Stimulated activated naive CD8-positive, alpha-beta T cell treated with anti-CD3 and anti-CD28 coated beads, Interleukin-15, amount 100 ng/mL, for 72 hours (primary cell): ENCODE measurements at regions not wholly inside any gene's neighbourhood (a gene's known extent, or its start where the extent isn't known, plus 50 kb on each side); places are given as distances from the start of the nearest gene placed in this dataset.

Experiments used
- ATAC-seq: fragments of 150-1000 bp; cut with Tn5 transposase; 2 replicates; pipeline ENCODE4 v1.10.0; 2021; ENCODE audit warnings: mild to moderate bottlenecking, moderate library complexity
- DNase-seq, 2 donors: peaks; one replicate each; pipeline ENCODE4 v3.0.0; 2021 to 2022
- H3K27ac Mint-ChIP-seq, 2 donors: one replicate each; pipeline ENCODE4 v1.8.0; 2022; ENCODE audit warnings: mild to moderate bottlenecking in 2 of 2, mixed read lengths in 2 of 2, moderate library complexity in 2 of 2
- H3K27me3 Mint-ChIP-seq: one replicate; pipeline ENCODE4 v1.8.0; 2022; ENCODE audit warnings: mixed read lengths
- H3K4me1 Mint-ChIP-seq: one replicate; pipeline ENCODE4 v1.8.0; 2022; ENCODE audit warnings: mild to moderate bottlenecking, mixed read lengths
- H3K4me3 Mint-ChIP-seq, 2 donors: one replicate each; pipeline ENCODE4 v1.8.0; 2022; ENCODE audit warnings: mild to moderate bottlenecking in 2 of 2, mixed read lengths in 2 of 2, moderate library complexity in 1 of 2
- H3K9me3 Mint-ChIP-seq, 2 donors: one replicate each; pipeline ENCODE4 v1.8.0; 2022; ENCODE audit warnings: mixed read lengths in 2 of 2

GRCh38 chr6:40340957-40341356 is 246.2 kb downstream of the LRFN2 start:
- no peaks in the 10 kb centered on the region for H3K4me1 Mint-ChIP-seq
- ATAC-seq = no peak

GRCh38 chr6:40340196-40340595 is 247.0 kb downstream of the LRFN2 start:
- H3K4me3 Mint-ChIP-seq = no peak overlapping the region
- no peak for DNase-seq
- no peak for ATAC-seq
- H3K9me3 Mint-ChIP-seq = no peaks in the 10 kb centered on the region
- H3K27me3 Mint-ChIP-seq = peaks cover 8% of the 10 kb centered on the region
- H3K27ac Mint-ChIP-seq = no peak overlapping the region
- no peaks in the 10 kb centered on the region for H3K4me1 Mint-ChIP-seq

More at GRCh38 chr6:40340957-40341356, 246.2 kb downstream of the LRFN2 start:
- no peaks in the 10 kb centered on the region for H3K9me3 Mint-ChIP-seq
- peaks cover 8% of the 10 kb centered on the region for H3K27me3 Mint-ChIP-seq
- no peak overlapping the region for H3K27ac Mint-ChIP-seq
- DNase-seq = no peak
- no peak overlapping the region for H3K4me3 Mint-ChIP-seq

GRCh38 chr6:40338306-40338705 is 248.9 kb downstream of the LRFN2 start:
- ATAC-seq (no peak), DNase-seq (no peak)
- Mint-ChIP-seq H3K27ac (peak overlapping the region in 1 of 2 donors; percentile 13), H3K27me3 (peaks cover 8% of the 10 kb centered on the region), H3K9me3 (no peaks in the 10 kb centered on the region), H3K4me1 (no peaks in the 10 kb centered on the region), H3K4me3 (no peak overlapping the region)

DNA sequence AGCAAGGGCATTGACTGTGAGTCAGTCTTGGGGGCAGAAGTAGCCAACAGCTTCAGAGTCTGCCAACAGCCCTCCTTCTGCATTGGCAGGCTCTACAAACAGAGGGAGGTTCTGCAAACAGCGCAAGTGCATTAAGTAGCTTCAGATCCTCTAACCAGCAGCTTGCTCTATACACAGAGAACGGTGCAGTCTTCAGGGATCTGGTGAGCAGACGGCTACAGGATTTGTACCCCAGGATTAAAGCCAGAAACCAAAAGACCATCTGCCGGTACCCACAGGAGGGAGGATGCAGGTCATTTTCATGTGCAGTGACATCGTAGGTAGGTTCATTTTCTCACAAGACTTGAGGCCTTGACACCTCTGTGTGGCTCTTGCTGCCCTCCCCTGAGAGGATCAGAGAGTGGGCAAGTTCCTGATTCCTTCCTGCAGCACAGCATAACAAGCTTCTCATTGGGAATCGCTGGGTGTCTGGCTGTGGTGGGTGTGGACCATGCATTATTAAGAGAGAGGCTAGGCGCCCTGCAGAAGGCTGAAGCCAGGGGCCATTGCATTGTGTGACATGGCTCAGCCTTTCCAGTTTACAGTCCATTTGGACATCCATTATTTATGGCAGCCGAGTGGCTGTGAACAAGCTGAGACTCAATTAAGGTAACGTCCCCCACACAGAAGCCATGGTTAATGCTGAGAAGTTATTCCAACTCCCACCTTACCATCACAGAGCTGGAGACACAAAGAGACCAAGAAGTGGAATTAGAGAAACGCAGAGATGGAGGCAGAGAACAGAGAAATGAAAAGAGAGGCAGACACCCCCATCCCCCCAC is 250.0 kb downstream of the LRFN2 start:
- ATAC-seq (no peak), DNase-seq (no peak)
- Mint-ChIP-seq H3K9me3 (no peaks in the 10 kb centered on the region), H3K27me3 (no peaks in the 10 kb centered on the region), H3K4me1 (no peaks in the 10 kb centered on the region), H3K4me3 (no peak overlapping the region), H3K27ac (no peak overlapping the region)

DNA sequence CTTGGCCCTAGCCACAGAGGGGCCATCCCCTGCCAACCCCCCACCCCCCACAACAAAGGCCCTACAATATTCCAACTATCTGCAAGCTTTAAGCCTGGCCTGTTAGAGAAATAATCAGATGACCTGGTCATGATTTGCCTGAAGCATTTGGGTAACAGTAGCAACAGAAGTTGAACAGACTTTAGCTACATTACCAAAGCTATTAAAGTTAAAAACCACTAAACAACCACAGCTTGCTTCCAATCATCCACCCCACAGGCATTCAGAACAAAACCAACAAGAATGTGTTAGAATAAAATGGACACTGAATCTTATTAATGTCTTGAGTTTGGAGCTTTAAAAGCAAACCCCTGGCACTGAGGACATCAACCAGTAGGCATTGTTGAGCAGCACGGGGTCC is 250.9 kb downstream of the LRFN2 start:
- Mint-ChIP-seq H3K27ac (no peak overlapping the region), H3K9me3 (no peaks in the 10 kb centered on the region), H3K4me1 (no peaks in the 10 kb centered on the region), H3K27me3 (no peaks in the 10 kb centered on the region), H3K4me3 (no peak overlapping the region)
- ATAC-seq (no peak), DNase-seq (no peak)

DNA sequence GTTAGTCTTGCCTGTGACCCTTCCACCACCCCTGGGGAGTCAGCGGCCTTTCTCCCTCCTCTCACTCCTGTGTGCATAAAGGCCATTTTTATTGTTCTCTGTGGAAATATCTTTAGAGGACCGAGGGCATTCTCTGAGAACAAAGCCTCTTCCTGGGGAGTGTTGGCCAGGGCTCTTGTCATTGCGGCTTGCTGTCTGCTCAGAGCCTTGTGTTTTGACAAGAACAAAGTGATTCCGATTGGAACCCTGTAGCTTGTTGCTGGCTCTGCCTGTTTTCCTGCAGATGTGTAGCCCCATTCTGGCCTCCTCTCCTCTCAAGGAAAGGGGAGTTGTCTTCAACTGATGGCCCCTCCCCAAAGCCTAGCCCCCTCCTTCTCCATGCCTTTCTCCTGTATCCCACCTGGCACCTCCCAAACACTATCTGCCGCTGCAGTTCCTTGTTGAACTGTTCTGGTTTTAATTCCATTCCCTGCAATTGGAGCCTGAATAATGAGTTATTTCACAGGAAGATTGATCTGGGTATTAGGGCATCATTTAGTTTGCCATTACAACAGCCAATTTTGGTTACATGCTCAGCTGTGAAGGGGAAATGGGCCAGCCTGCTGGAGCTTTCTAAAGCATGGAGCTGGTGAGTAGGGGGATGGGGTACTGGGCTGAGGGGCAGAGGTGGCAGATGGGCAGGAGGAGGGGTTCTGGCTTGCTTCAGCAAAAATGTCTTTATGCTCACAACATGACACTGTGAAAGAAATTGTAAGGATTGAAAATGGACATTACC is 252.5 kb downstream of the LRFN2 start:
- H3K9me3 Mint-ChIP-seq = no peaks in the 10 kb centered on the region
- H3K27me3 Mint-ChIP-seq = no peaks in the 10 kb centered on the region
- H3K4me1 Mint-ChIP-seq = no peaks in the 10 kb centered on the region
- no peak for DNase-seq
- H3K27ac Mint-ChIP-seq = peak overlapping the region in 1 of 2 donors; percentile 3
- no peak for ATAC-seq
- no peak overlapping the region for H3K4me3 Mint-ChIP-seq

- ATAC-seq (no peak), DNase-seq (no peak)
- Mint-ChIP-seq H3K27ac (no peak overlapping the region), H3K4me3 (no peak overlapping the region), H3K27me3 (peaks cover 31% of the 10 kb centered on the region), H3K9me3 (no peaks in the 10 kb centered on the region), H3K4me1 (peaks cover 15% of the 10 kb centered on the region)
Observed at GRCh38 chr6:40331545-40331944, 255.6 kb downstream of the LRFN2 start.

GRCh38 chr6:40330301-40330721 is 256.9 kb downstream of the LRFN2 start:
- ATAC-seq (no peak), DNase-seq (no peak)
- peaks cover 42% of the 10 kb centered on the region for H3K27me3 Mint-ChIP-seq
- H3K9me3 Mint-ChIP-seq = no peaks in the 10 kb centered on the region
- no peak overlapping the region for H3K4me3 Mint-ChIP-seq
- peaks cover 22% of the 10 kb centered on the region for H3K4me1 Mint-ChIP-seq
- no peak overlapping the region for H3K27ac Mint-ChIP-seq

DNA sequence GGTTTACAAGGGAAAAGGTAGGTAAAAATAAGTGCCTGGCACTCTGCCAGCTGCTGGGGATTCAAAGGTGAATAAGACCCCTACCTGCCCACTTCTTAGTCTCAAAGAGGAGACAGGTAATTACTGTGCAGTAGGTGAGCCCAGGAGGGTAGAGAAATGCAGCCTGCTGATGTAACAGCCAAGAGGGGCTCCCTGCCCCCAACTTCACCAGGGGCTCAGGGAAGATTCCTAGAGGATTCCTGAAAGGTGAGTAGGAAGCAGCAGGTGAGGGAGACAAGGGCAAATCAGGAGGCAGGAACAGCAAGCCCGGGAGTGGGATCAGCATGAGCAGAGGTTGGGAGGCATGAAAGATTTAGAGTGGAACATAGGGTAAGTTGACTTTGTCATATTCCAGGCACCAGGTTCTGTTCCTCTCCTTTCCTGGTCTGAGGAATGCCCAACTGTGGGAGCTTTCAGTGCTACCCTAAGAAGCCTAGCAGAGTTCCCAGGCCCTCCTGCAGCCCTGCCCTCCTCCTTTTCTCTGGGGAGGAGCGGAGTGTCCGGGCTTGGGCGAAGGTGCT is 258.1 kb downstream of the LRFN2 start:
- peaks cover 42% of the 10 kb centered on the region for H3K27me3 Mint-ChIP-seq
- DNase-seq (no peak), ATAC-seq (no peak)
- peak overlapping the region in 1 of 2 donors; percentile 30 for H3K27ac Mint-ChIP-seq
- H3K4me3 Mint-ChIP-seq = no peak overlapping the region
- H3K9me3 Mint-ChIP-seq = no peaks in the 10 kb centered on the region
- peaks cover 22% of the 10 kb centered on the region for H3K4me1 Mint-ChIP-seq

DNA sequence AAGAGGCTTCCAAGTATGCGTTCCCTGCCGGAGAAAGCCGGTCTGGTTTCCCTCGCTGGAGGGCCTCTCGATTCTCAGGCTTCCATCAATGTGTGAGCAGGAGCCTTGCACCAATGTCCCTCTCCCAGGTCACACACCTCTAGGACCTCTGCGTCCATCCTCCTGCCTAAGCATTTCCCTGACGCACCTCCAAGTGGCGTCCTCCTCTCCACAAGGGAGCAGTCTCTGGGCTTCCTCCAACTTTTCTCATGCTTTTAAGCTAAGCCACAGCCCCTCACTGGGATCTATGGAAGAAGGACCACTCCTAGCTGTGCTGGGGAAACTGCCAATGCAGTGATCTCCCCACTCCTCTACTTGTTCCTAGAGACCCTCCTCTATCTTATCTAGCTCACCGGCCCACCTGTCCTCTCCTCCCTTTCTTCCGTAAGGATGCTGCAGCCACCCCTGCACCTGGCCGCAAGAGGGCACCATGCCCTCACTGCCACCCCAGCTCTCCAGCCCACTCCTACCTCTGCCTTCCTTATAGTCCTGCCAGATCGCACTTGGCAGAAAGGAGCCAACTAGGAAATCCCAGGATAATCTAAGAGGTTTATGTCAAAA is 258.7 kb downstream of the LRFN2 start:
- peaks cover 22% of the 10 kb centered on the region for H3K4me1 Mint-ChIP-seq
- H3K4me3 Mint-ChIP-seq = no peak overlapping the region
- H3K27me3 Mint-ChIP-seq = peaks cover 42% of the 10 kb centered on the region
- no peak overlapping the region for H3K27ac Mint-ChIP-seq
- peak; percentile 58 for ATAC-seq
- DNase-seq = peak; percentile 25 to 39
- no peaks in the 10 kb centered on the region for H3K9me3 Mint-ChIP-seq

DNA sequence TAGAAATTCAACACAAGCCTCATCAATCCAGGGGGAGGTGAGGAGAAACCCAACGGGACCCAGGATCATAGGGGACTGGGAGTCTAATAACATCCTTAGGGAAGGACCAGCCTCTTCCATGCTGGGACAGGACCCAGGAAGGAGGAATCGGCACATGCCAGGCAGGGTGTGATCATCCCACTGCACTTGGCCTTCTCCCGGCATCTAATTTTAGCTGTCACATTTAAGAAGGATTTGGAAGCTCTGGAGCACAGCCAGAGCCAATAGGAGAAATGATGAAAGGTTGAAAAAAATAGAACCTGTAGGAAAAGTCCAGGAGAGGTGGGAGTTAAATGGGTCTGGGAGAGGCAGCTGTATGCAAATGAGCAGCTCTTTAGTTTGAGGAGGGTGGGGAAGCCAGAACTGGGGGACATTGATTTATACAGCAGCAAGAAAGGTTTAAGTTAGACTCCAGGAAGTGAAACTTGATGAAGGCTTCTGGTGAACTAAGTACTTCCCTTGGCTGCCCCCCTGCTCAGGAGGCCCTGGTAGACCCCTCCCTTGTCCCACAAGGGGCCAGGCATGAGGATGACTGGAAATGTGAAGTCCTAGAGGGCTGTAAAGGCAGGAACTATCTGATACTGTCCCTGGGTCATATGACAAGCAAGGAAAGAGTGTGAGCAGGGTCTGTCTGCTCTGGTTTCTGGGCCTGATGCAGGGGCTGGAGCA is 260.3 kb downstream of the LRFN2 start:
- DNase-seq (no peak), ATAC-seq (no peak)
- H3K27me3 Mint-ChIP-seq = peaks cover 51% of the 10 kb centered on the region
- H3K4me3 Mint-ChIP-seq = no peak overlapping the region
- H3K4me1 Mint-ChIP-seq = peaks cover 22% of the 10 kb centered on the region
- H3K9me3 Mint-ChIP-seq = no peaks in the 10 kb centered on the region
- H3K27ac Mint-ChIP-seq = peak overlapping the region in 1 of 2 donors; percentile 30

- Mint-ChIP-seq H3K4me3 (no peak overlapping the region), H3K27ac (peak overlapping the region in 1 of 2 donors; percentile 87), H3K27me3 (peaks cover 59% of the 10 kb centered on the region), H3K4me1 (peaks cover 22% of the 10 kb centered on the region), H3K9me3 (no peaks in the 10 kb centered on the region)
- ATAC-seq = no peak
- no peak for DNase-seq
Observed at GRCh38 chr6:40325791-40326190, 261.4 kb downstream of the LRFN2 start.

DNA sequence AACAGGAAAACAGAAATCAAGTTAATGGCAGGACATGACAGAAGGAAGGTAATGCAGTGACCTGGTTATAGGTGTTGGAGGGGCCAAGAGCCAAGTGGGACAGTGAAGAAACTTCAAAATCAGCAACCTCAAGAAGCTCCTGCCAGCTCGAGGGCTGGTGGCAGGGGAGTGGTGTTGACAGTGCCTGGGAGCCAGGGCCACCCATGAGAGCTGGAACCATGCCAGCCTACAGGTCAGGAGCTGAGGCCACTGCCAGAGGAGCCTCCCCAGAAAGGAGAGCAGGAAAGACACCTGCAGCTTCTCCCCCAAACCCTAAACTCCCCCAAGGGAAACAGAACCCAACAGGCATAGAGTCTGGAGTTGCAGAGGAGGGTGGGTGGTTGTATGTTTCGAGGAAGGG is 262.1 kb downstream of the LRFN2 start:
- no peak overlapping the region for H3K4me3 Mint-ChIP-seq

GRCh38 chr6:40323881-40324634 is 263.1 kb downstream of the LRFN2 start:
- H3K27me3 Mint-ChIP-seq = peaks cover 67% of the 10 kb centered on the region

More for the DNA sequence above, 262.1 kb downstream of the LRFN2 start:
- H3K4me1 Mint-ChIP-seq = peaks cover 22% of the 10 kb centered on the region
- no peaks in the 10 kb centered on the region for H3K9me3 Mint-ChIP-seq
- peaks cover 63% of the 10 kb centered on the region for H3K27me3 Mint-ChIP-seq
- ATAC-seq (no peak), DNase-seq (no peak)
- H3K27ac Mint-ChIP-seq = peak overlapping the region; percentile 76 to 92

More at GRCh38 chr6:40323881-40324634, 263.1 kb downstream of the LRFN2 start:
- Mint-ChIP-seq H3K9me3 (peaks cover 5 to 7% of the 10 kb centered on the region in 2 donors), H3K27ac (no peak overlapping the region), H3K4me1 (peaks cover 20% of the 10 kb centered on the region), H3K4me3 (no peak overlapping the region)
- DNase-seq (no peak), ATAC-seq (no peak)
